Posterior vena cava (tissue), 2 donors: ENCODE measurements at regions not wholly inside any gene's neighbourhood (a gene's known extent, or its start where the extent isn't known, plus 50 kb on each side); places are given as distances from the start of the nearest gene placed in this dataset.

Experiments used
- DNase-seq: peaks from one replicate; pipeline ENCODE4 v3.0.0-alpha.2; 2020; ENCODE audit warnings: low spot score
- intact Hi-C, 2 donors: fragments of 100-400 bp; cut with DNase I; formaldehyde crosslinking; loops; one replicate each; pipeline versions ENCODE4 v1.14.1 to v1.14.2; 2022 to 2023
- donor health status: DM: yes; HTN: yes; CAD: no.
- donor health status: DM: yes; HTN: yes; CAD: no.

GRCh38 chr4:8739820-8740665, 131.6 kb downstream of the HMX1 start:
- peak; percentile 69 for DNase-seq

GRCh38 chr4:8739317-8739716, 132.3 kb downstream of the HMX1 start:
- intact Hi-C loops, result no loop called here
- peak; percentile 53 for DNase-seq

More at GRCh38 chr4:8739820-8740665, 131.6 kb downstream of the HMX1 start:
- intact Hi-C loops, result no loop called here

- peak; percentile 63 for DNase-seq
- intact Hi-C loops, result no loop called here
Observed at GRCh38 chr4:8738471-8738931, 133.1 kb downstream of the HMX1 start.

- intact Hi-C loops, result no loop called here
- peak; percentile 71 for DNase-seq
Observed at GRCh38 chr4:8737601-8738279, 133.9 kb downstream of the HMX1 start.

- intact Hi-C loops, result no loop called here
- DNase-seq, result peak; percentile 72
Observed at GRCh38 chr4:8737075-8737474, 134.6 kb downstream of the HMX1 start.

- intact Hi-C loops, result no loop called here
- peak; percentile 50 for DNase-seq
Observed at GRCh38 chr4:8736090-8736825, 135.4 kb downstream of the HMX1 start.

- peak; percentile 72 for DNase-seq
- intact Hi-C loops, result no loop called here
Observed at GRCh38 chr4:8735236-8736089, 136.2 kb downstream of the HMX1 start.

- DNase-seq, result peak; percentile 30
- intact Hi-C loops, result loop anchor here in 1 of 2 donors (1.0 kb wide), 1 partner anchor 13 kb away; no protein-coding TSS in a partner anchor
Observed at GRCh38 chr4:8732681-8733243, 138.9 kb downstream of the HMX1 start.

GRCh38 chr4:8732092-8732491, 139.5 kb downstream of the CPZ start:
- intact Hi-C loops, result no loop called here
- DNase-seq, result peak; percentile 26

GRCh38 chr4:8731364-8731763, 138.8 kb downstream of the CPZ start:
- DNase-seq, result peak; percentile 49
- intact Hi-C loops, result no loop called here

- peak; percentile 24 for DNase-seq
- intact Hi-C loops, result no loop called here
Observed at GRCh38 chr4:8730681-8731080, 138.1 kb downstream of the CPZ start.

GRCh38 chr4:8730159-8730558, 137.6 kb downstream of the CPZ start:
- no peak for DNase-seq
- intact Hi-C loops, result no loop called here

GRCh38 chr4:8729408-8730149, 137.0 kb downstream of the CPZ start:
- DNase-seq, result peak; percentile 49
- intact Hi-C loops, result no loop called here

GRCh38 chr4:8728536-8729407, 136.2 kb downstream of the CPZ start:
- intact Hi-C loops, result no loop called here
- DNase-seq, result peak; percentile 69

- intact Hi-C loops, result no loop called here
- peak; percentile 67 for DNase-seq
Observed at GRCh38 chr4:8727546-8728510, 135.3 kb downstream of the CPZ start.

GRCh38 chr4:8727131-8727530, 134.6 kb downstream of the CPZ start:
- peak; percentile 71 for DNase-seq
- intact Hi-C loops, result no loop called here
